ENCODE measurements at regions not wholly inside any gene's neighbourhood (a gene's known extent, or its start where the extent isn't known, plus 50 kb on each side); places are given as distances from the start of the nearest gene placed in this dataset.

DNA sequence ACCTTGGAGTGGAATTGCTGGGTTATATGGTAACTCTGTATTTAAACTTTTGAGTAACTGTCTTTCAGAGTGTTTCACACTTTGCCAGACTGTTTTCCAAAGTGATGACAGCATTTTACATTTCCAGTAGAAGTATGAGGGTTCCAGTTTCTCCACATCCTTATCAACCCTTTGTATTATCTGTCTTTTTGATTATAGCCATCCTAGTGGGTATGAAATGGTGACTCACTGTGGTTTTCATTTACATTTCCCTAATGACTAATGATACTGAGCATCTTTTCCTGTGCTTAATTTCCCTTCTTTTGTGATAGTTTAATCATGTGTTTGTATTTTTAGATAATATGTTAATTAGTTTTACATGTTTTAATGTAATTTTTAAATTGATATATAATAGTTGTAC is 138.1 kb upstream of the DAZL start (continued):
- TF ChIP-seq, protein P1, sequence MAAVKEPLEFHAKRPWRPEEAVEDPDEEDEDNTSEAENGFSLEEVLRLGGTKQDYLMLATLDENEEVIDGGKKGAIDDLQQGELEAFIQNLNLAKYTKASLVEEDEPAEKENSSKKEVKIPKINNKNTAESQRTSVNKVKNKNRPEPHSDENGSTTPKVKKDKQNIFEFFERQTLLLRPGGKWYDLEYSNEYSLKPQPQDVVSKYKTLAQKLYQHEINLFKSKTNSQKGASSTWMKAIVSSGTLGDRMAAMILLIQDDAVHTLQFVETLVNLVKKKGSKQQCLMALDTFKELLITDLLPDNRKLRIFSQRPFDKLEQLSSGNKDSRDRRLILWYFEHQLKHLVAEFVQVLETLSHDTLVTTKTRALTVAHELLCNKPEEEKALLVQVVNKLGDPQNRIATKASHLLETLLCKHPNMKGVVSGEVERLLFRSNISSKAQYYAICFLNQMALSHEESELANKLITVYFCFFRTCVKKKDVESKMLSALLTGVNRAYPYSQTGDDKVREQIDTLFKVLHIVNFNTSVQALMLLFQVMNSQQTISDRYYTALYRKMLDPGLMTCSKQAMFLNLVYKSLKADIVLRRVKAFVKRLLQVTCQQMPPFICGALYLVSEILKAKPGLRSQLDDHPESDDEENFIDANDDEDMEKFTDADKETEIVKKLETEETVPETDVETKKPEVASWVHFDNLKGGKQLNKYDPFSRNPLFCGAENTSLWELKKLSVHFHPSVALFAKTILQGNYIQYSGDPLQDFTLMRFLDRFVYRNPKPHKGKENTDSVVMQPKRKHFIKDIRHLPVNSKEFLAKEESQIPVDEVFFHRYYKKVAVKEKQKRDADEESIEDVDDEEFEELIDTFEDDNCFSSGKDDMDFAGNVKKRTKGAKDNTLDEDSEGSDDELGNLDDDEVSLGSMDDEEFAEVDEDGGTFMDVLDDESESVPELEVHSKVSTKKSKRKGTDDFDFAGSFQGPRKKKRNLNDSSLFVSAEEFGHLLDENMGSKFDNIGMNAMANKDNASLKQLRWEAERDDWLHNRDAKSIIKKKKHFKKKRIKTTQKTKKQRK (IDR thresholded peaks at IDR 0.05; ENCODE audit: low read depth, low read length): no peak
- TF ChIP-seq MEF2A (IDR thresholded peaks at IDR 0.05; ENCODE audit: insufficient read depth, low read depth, low read length) (no peak), NFYB (IDR thresholded peaks at IDR 0.05; ENCODE audit: insufficient read depth, low read depth, low read length) (no peak), CBFB (IDR thresholded peaks at IDR 0.05; ENCODE audit: low read depth) (no peak), TARDBP (IDR thresholded peaks at IDR 0.05; ENCODE audit: borderline replicate concordance) (no peak), SUPT20H (IDR thresholded peaks at IDR 0.05; ENCODE audit: borderline replicate concordance, control insufficient read depth, low read depth, low read length) (no peak), HDAC2 (IDR thresholded peaks at IDR 0.05) (no peak), SMAD1 (IDR thresholded peaks at IDR 0.05; ENCODE audit: low read depth, partially characterized antibody) (no peak), MYB (IDR thresholded peaks at IDR 0.05; ENCODE audit: borderline replicate concordance, low read depth, low read length) (no peak)
- TF ChIP-seq, protein P2, sequence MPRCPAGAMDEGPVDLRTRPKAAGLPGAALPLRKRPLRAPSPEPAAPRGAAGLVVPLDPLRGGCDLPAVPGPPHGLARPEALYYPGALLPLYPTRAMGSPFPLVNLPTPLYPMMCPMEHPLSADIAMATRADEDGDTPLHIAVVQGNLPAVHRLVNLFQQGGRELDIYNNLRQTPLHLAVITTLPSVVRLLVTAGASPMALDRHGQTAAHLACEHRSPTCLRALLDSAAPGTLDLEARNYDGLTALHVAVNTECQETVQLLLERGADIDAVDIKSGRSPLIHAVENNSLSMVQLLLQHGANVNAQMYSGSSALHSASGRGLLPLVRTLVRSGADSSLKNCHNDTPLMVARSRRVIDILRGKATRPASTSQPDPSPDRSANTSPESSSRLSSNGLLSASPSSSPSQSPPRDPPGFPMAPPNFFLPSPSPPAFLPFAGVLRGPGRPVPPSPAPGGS (IDR thresholded peaks at IDR 0.05; ENCODE audit: borderline replicate concordance, insufficient read depth, low read depth, low read length, poor library complexity, severe bottlenecking): no peak
